SK-N-SH (cell line): ENCODE measurements at regions not wholly inside any gene's neighbourhood (a gene's known extent, or its start where the extent isn't known, plus 50 kb on each side); places are given as distances from the start of the nearest gene placed in this dataset.

Experiments
- FOXJ3 ChIP-seq: sonication (generic); formaldehyde crosslinking; IDR thresholded peaks from 2 replicates; pipeline ENCODE4 v1.5.1; 2020; ENCODE audit warnings: mild to moderate bottlenecking, missing genetic modification reagents
- TAF1 ChIP-seq: IDR thresholded peaks from 2 replicates; pipeline ENCODE4 v1.6.1; 2012; ENCODE audit warnings: low read depth, mild to moderate bottlenecking, low read length, moderate library complexity, borderline replicate concordance

DNA sequence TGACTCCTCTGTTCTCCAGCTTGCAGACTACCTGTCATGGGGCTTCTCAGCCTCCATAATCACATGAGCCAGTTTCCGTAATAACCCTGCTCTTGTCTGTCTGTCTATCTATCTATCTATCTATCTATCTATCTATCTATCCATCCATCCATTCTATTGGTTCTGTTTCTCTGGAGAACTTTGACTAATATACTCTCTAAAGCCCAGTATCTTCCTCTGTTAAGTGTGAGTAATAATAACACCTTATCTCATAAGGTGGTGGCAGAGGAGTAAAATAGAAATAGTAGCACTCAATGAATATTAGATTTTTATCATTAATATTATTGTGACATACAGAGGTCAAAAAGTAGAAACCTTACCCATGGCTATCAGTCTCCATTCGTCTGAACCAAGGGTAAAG, 177.9 kb upstream of the PGRMC2 start:
- TF ChIP-seq TAF1 (no peak), FOXJ3 (no peak)
